ENCODE measurements at regions not wholly inside any gene's neighbourhood (a gene's known extent, or its start where the extent isn't known, plus 50 kb on each side); places are given as distances from the start of the nearest gene placed in this dataset.

GRCh38 chr5:165201771-165202518, 1696.5 kb downstream of the MAT2B start:
- Histone ChIP-seq H3K36me3 (ENCODE audit: control insufficient read depth, insufficient read depth, low read length) (no peaks in the 10 kb centered on the region), H3K4me1 (ENCODE audit: control insufficient read depth, insufficient read depth, low read length) (no peaks in the 10 kb centered on the region), H3K27me3 (ENCODE audit: control insufficient read depth, insufficient read depth, low read length) (no peaks in the 10 kb centered on the region), H3K9ac (ENCODE audit: low read length) (no peak overlapping the region), H3K4me3 (ENCODE audit: low read length) (no peak overlapping the region), H3K9me3 (ENCODE audit: control insufficient read depth, low read length) (no peaks in the 10 kb centered on the region)

- no peaks in the 10 kb centered on the region for H3K9me3 ChIP-seq (ENCODE audit: control insufficient read depth, low read length)
- H3K27me3 ChIP-seq (ENCODE audit: control insufficient read depth, insufficient read depth, low read length), result no peaks in the 10 kb centered on the region
- H3K4me1 ChIP-seq (ENCODE audit: control insufficient read depth, insufficient read depth, low read length), result no peaks in the 10 kb centered on the region
- H3K9ac ChIP-seq (ENCODE audit: low read length), result no peak overlapping the region
- H3K36me3 ChIP-seq (ENCODE audit: control insufficient read depth, insufficient read depth, low read length), result no peaks in the 10 kb centered on the region
- no peak overlapping the region for H3K4me3 ChIP-seq (ENCODE audit: low read length)
Measured at GRCh38 chr5:165202519-165202910, 1697.1 kb downstream of the MAT2B start.

- Histone ChIP-seq H3K4me1 (ENCODE audit: control insufficient read depth, insufficient read depth, low read length) (no peaks in the 10 kb centered on the region), H3K36me3 (ENCODE audit: control insufficient read depth, insufficient read depth, low read length) (no peaks in the 10 kb centered on the region), H3K4me3 (ENCODE audit: low read length) (no peak overlapping the region), H3K27me3 (ENCODE audit: control insufficient read depth, insufficient read depth, low read length) (no peaks in the 10 kb centered on the region), H3K9me3 (ENCODE audit: control insufficient read depth, low read length) (no peaks in the 10 kb centered on the region), H3K9ac (ENCODE audit: low read length) (no peak overlapping the region)
Measured at GRCh38 chr5:165209101-165209727, 1703.8 kb downstream of the MAT2B start.

- H3K36me3 ChIP-seq (ENCODE audit: control insufficient read depth, insufficient read depth, low read length), result no peaks in the 10 kb centered on the region
- no peak overlapping the region for H3K9ac ChIP-seq (ENCODE audit: low read length)
Measured at GRCh38 chr5:165224366-165225045, 1719.1 kb downstream of the MAT2B start.

GRCh38 chr5:165227515-165227914, 1722.1 kb downstream of the MAT2B start:
- Histone ChIP-seq H3K27me3 (ENCODE audit: control insufficient read depth, insufficient read depth, low read length) (no peaks in the 10 kb centered on the region), H3K36me3 (ENCODE audit: control insufficient read depth, insufficient read depth, low read length) (no peaks in the 10 kb centered on the region), H3K9me3 (ENCODE audit: control insufficient read depth, low read length) (no peaks in the 10 kb centered on the region), H3K4me3 (ENCODE audit: low read length) (no peak overlapping the region), H3K9ac (ENCODE audit: low read length) (no peak overlapping the region), H3K4me1 (ENCODE audit: control insufficient read depth, insufficient read depth, low read length) (peaks cover 5% of the 10 kb centered on the region)

More at GRCh38 chr5:165224366-165225045, 1719.1 kb downstream of the MAT2B start:
- H3K4me3 ChIP-seq (ENCODE audit: low read length), result no peak overlapping the region
- H3K27me3 ChIP-seq (ENCODE audit: control insufficient read depth, insufficient read depth, low read length), result no peaks in the 10 kb centered on the region
- H3K4me1 ChIP-seq (ENCODE audit: control insufficient read depth, insufficient read depth, low read length), result peaks cover 4% of the 10 kb centered on the region
- H3K9me3 ChIP-seq (ENCODE audit: control insufficient read depth, low read length), result no peaks in the 10 kb centered on the region

- H3K9me3 ChIP-seq (ENCODE audit: control insufficient read depth, low read length), result no peaks in the 10 kb centered on the region
- no peaks in the 10 kb centered on the region for H3K27me3 ChIP-seq (ENCODE audit: control insufficient read depth, insufficient read depth, low read length)
- peaks cover 5% of the 10 kb centered on the region for H3K4me1 ChIP-seq (ENCODE audit: control insufficient read depth, insufficient read depth, low read length)
- no peak overlapping the region for H3K9ac ChIP-seq (ENCODE audit: low read length)
- H3K4me3 ChIP-seq (ENCODE audit: low read length), result no peak overlapping the region
- no peaks in the 10 kb centered on the region for H3K36me3 ChIP-seq (ENCODE audit: control insufficient read depth, insufficient read depth, low read length)
Measured at GRCh38 chr5:165228184-165228583, 1722.8 kb downstream of the MAT2B start.

GRCh38 chr5:165231821-165232508, 1726.5 kb downstream of the MAT2B start:
- H3K36me3 ChIP-seq (ENCODE audit: control insufficient read depth, insufficient read depth, low read length), result no peaks in the 10 kb centered on the region
- no peaks in the 10 kb centered on the region for H3K27me3 ChIP-seq (ENCODE audit: control insufficient read depth, insufficient read depth, low read length)
- H3K4me1 ChIP-seq (ENCODE audit: control insufficient read depth, insufficient read depth, low read length), result peaks cover 5% of the 10 kb centered on the region
- no peaks in the 10 kb centered on the region for H3K9me3 ChIP-seq (ENCODE audit: control insufficient read depth, low read length)
- H3K4me3 ChIP-seq (ENCODE audit: low read length), result no peak overlapping the region
- H3K9ac ChIP-seq (ENCODE audit: low read length), result no peak overlapping the region

- Histone ChIP-seq H3K36me3 (ENCODE audit: control insufficient read depth, insufficient read depth, low read length) (no peaks in the 10 kb centered on the region), H3K9me3 (ENCODE audit: control insufficient read depth, low read length) (no peaks in the 10 kb centered on the region), H3K9ac (ENCODE audit: low read length) (no peak overlapping the region), H3K4me1 (ENCODE audit: control insufficient read depth, insufficient read depth, low read length) (peaks cover 5% of the 10 kb centered on the region), H3K4me3 (ENCODE audit: low read length) (no peak overlapping the region), H3K27me3 (ENCODE audit: control insufficient read depth, insufficient read depth, low read length) (no peaks in the 10 kb centered on the region)
Measured at GRCh38 chr5:165232509-165233028, 1727.2 kb downstream of the MAT2B start.

- H3K9ac ChIP-seq (ENCODE audit: low read length), result no peak overlapping the region
- no peaks in the 10 kb centered on the region for H3K27me3 ChIP-seq (ENCODE audit: control insufficient read depth, insufficient read depth, low read length)
- no peak overlapping the region for H3K4me3 ChIP-seq (ENCODE audit: low read length)
- no peaks in the 10 kb centered on the region for H3K4me1 ChIP-seq (ENCODE audit: control insufficient read depth, insufficient read depth, low read length)
- H3K9me3 ChIP-seq (ENCODE audit: control insufficient read depth, low read length), result no peaks in the 10 kb centered on the region
- no peaks in the 10 kb centered on the region for H3K36me3 ChIP-seq (ENCODE audit: control insufficient read depth, insufficient read depth, low read length)
Measured at GRCh38 chr5:165241811-165242210, 1736.4 kb downstream of the MAT2B start.

GRCh38 chr5:165242646-165243045, 1737.2 kb downstream of the MAT2B start:
- Histone ChIP-seq H3K36me3 (ENCODE audit: control insufficient read depth, insufficient read depth, low read length) (no peaks in the 10 kb centered on the region), H3K9me3 (ENCODE audit: control insufficient read depth, low read length) (no peaks in the 10 kb centered on the region), H3K9ac (ENCODE audit: low read length) (no peak overlapping the region), H3K4me3 (ENCODE audit: low read length) (no peak overlapping the region), H3K4me1 (ENCODE audit: control insufficient read depth, insufficient read depth, low read length) (no peaks in the 10 kb centered on the region), H3K27me3 (ENCODE audit: control insufficient read depth, insufficient read depth, low read length) (no peaks in the 10 kb centered on the region)

- no peaks in the 10 kb centered on the region for H3K36me3 ChIP-seq (ENCODE audit: control insufficient read depth, insufficient read depth, low read length)
- no peaks in the 10 kb centered on the region for H3K27me3 ChIP-seq (ENCODE audit: control insufficient read depth, insufficient read depth, low read length)
- H3K9ac ChIP-seq (ENCODE audit: low read length), result no peak overlapping the region
- no peak overlapping the region for H3K4me3 ChIP-seq (ENCODE audit: low read length)
- no peaks in the 10 kb centered on the region for H3K4me1 ChIP-seq (ENCODE audit: control insufficient read depth, insufficient read depth, low read length)
- no peaks in the 10 kb centered on the region for H3K9me3 ChIP-seq (ENCODE audit: control insufficient read depth, low read length)
Measured at GRCh38 chr5:165244407-165244806, 1739.0 kb downstream of the MAT2B start.

Data from mucosa of stomach (tissue), 1 donor.